HepG2 (cell line): ENCODE measurements at regions not wholly inside any gene's neighbourhood (a gene's known extent, or its start where the extent isn't known, plus 50 kb on each side); places are given as distances from the start of the nearest gene placed in this dataset.

Experiments
- ATAC-seq: fragments of 200-7000 bp; cut with Tn5 transposase; 3 replicates; pipeline ENCODE4 v1.9.1; 2020; ENCODE audit warnings: mild to moderate bottlenecking, moderate library complexity
- BruUV-seq: library from RNA; stranded (reverse); fragments of 400-500 nt; replicated peaks from 2 replicates; lab custom pipeline; 2021; lab: Mats Ljungman, UMichigan
- CTCF ChIA-PET: fragments of 300-600 bp; formaldehyde crosslinking; extraction: SDS; loops from one replicate; lab custom pipeline; 2021; ENCODE audit warnings: low total read pairs, inconsistent platforms, low intra/inter-chr PET ratio; lab: Yijun Ruan, JAX
- POLR2A ChIA-PET: fragments of 350-600 bp; sonication (Branson Sonifier 250); formaldehyde crosslinking; loops from one replicate; lab custom pipeline; 2020; ENCODE audit warnings: antibody characterized with exemption, inconsistent platforms; lab: Yijun Ruan, JAX
- DNase-seq: peaks from one replicate; pipeline ENCODE4 v3.0.0-alpha.2; 2015; ENCODE audit warnings: low spot score
- FAIRE-seq: peaks from 3 replicates; lab custom pipeline; 2011; peaks lifted over from hg19 to GRCh38; lab: Jason Lieb, UNC
- H2AFZ ChIP-seq: one replicate; pipeline ENCODE4 v1.6.1; 2011; ENCODE audit warnings: low read length, inconsistent platforms
- H3K27ac ChIP-seq: fragments of 300-600 bp; 3 replicates; pipeline ENCODE4 v1.8.0; 2011; ENCODE audit warnings: mixed run types, mild to moderate bottlenecking, mixed read lengths, low read length, inconsistent platforms; ENCODE audit not compliant: insufficient read depth; ENCODE audit errors: extremely low read length
- H3K27me3 ChIP-seq, 2 experiments: fragments of 200-600 bp in 1 of 2; 2 replicates in 1 of 2; 3 replicates in 1 of 2; pipeline versions ENCODE4 v1.6.0 to v1.8.0; 2011; ENCODE audit warnings: low read length in 2 of 2, mild to moderate bottlenecking in 2 of 2, moderate library complexity in 2 of 2, inconsistent platforms in 1 of 2; ENCODE audit not compliant: insufficient read depth in 2 of 2, control insufficient read depth in 1 of 2
- H3K36me3 ChIP-seq, 2 experiments: fragments of 200-600 bp in 1 of 2; replicated peaks in 1 of 2; 2 replicates in 1 of 2; 3 replicates in 1 of 2; pipeline versions ENCODE4 v1.5.1 to v1.8.0; 2011; ENCODE audit warnings: low read length in 2 of 2, inconsistent platforms in 1 of 2; ENCODE audit not compliant: insufficient read depth in 2 of 2, control insufficient read depth in 1 of 2
- H3K4me1 ChIP-seq: 2 replicates; pipeline ENCODE4 v1.5.1; 2012; ENCODE audit warnings: low read length, inconsistent platforms; ENCODE audit not compliant: insufficient read depth
- H3K4me2 ChIP-seq: 2 replicates; pipeline ENCODE4 v1.6.0; 2011; ENCODE audit warnings: low read depth, low read length, inconsistent platforms
- H3K4me3 ChIP-seq, 3 experiments: fragments of 200-600 bp in 1 of 3; sonication (generic), shearing (Covaris generic) in 1 of 3; replicated peaks in 1 of 3; 2 replicates each; pipeline ENCODE4 v1.5.1; 2011 to 2016; ENCODE audit warnings: low read length in 3 of 3, inconsistent platforms in 2 of 3, low read depth in 2 of 3, mild to moderate bottlenecking in 2 of 3, control low read depth in 1 of 3, mixed read lengths in 1 of 3; ENCODE audit not compliant: insufficient read depth in 1 of 3
- H3K79me2 ChIP-seq: one replicate; pipeline ENCODE4 v1.6.1; 2011; ENCODE audit warnings: low read length, inconsistent platforms; ENCODE audit not compliant: insufficient read depth
- H3K9ac ChIP-seq: 2 replicates; pipeline ENCODE4 v1.6.0; 2011; ENCODE audit warnings: mild to moderate bottlenecking, low read depth, low read length, inconsistent platforms; ENCODE audit not compliant: insufficient read depth
- H3K9me3 ChIP-seq: 2 replicates; pipeline ENCODE4 v1.5.1; 2012; ENCODE audit warnings: mild to moderate bottlenecking, low read length
- H4K20me1 ChIP-seq: 2 replicates; pipeline ENCODE4 v1.6.0; 2011; ENCODE audit warnings: inconsistent platforms, mild to moderate bottlenecking, low read length, moderate library complexity; ENCODE audit not compliant: insufficient read depth
- AFF4 ChIP-seq: sonication (generic); formaldehyde crosslinking; IDR thresholded peaks from 2 replicates; pipeline ENCODE4 v1.4.0; 2020; ENCODE audit warnings: missing genetic modification reagents
- ARHGAP35 ChIP-seq: sonication (generic); formaldehyde crosslinking; IDR thresholded peaks from 2 replicates; pipeline ENCODE4 v1.9.0; 2022; ENCODE audit warnings: mild to moderate bottlenecking, inconsistent platforms, moderate library complexity, missing genetic modification reagents, borderline replicate concordance
- ARID2 ChIP-seq: sonication (generic); formaldehyde crosslinking; IDR thresholded peaks from 2 replicates; pipeline ENCODE4 v1.8.1; 2022; ENCODE audit warnings: mild to moderate bottlenecking, missing genetic modification reagents, borderline replicate concordance
- HBP1 ChIP-seq: IDR thresholded peaks from 2 replicates; pipeline ENCODE4 v1.6.1; 2016; ENCODE audit warnings: low read depth, control low read depth
- HDAC6 ChIP-seq: fragments of 200-600 bp; sonication (generic); IDR thresholded peaks from 2 replicates; pipeline ENCODE4 v1.7.0; 2017; ENCODE audit warnings: mild to moderate bottlenecking, antibody characterized with exemption, low read length, low read depth
- IRX3 ChIP-seq: sonication (generic); formaldehyde crosslinking; IDR thresholded peaks from 2 replicates; pipeline ENCODE4 v1.8.1; 2023; ENCODE audit warnings: mild to moderate bottlenecking, low read depth, missing genetic modification reagents, borderline replicate concordance
- KAT7 ChIP-seq: IDR thresholded peaks from 2 replicates; pipeline ENCODE4 v1.6.1; 2018; ENCODE audit warnings: borderline replicate concordance, missing compliant biosample characterization
- RAD21 ChIP-seq: fragments of 450-650 bp; formaldehyde crosslinking; IDR thresholded peaks from 2 replicates; pipeline ENCODE4 v1.5.0; 2020; ENCODE audit warnings: mild to moderate bottlenecking
- SMARCE1 ChIP-seq: fragments of 450-650 bp; IDR thresholded peaks from 2 replicates; pipeline ENCODE4 v1.6.1; 2017; ENCODE audit warnings: borderline replicate concordance
- SRSF9 ChIP-seq: fragments of 200-400 bp; formaldehyde crosslinking; IDR thresholded peaks from 2 replicates; pipeline ENCODE4 v1.6.1; 2018; ENCODE audit warnings: borderline replicate concordance, mild to moderate bottlenecking, low read depth, low read length; ENCODE audit not compliant: insufficient read depth, poor library complexity, severe bottlenecking
- TRAFD1 ChIP-seq: sonication (generic); formaldehyde crosslinking; IDR thresholded peaks from 2 replicates; pipeline ENCODE4 v1.5.1; 2020; ENCODE audit warnings: missing genetic modification reagents, mild to moderate bottlenecking, borderline replicate concordance
- ZNF629 ChIP-seq: sonication (generic); formaldehyde crosslinking; conservative IDR thresholded peaks from 2 replicates; pipeline ENCODE4 v1.5.0; 2020; ENCODE audit warnings: missing genetic modification reagents
- ZNF7 ChIP-seq: IDR thresholded peaks from 2 replicates; pipeline ENCODE4 v1.6.1; 2016; ENCODE audit warnings: missing biosample characterization, missing genetic modification reagents
- ZNF841 ChIP-seq: sonication (generic); formaldehyde crosslinking; IDR thresholded peaks from 2 replicates; pipeline ENCODE4 v1.8.1; 2023; ENCODE audit warnings: missing genetic modification reagents, borderline replicate concordance
- in situ Hi-C: cut with HindIII; loops from 2 replicates; pipeline ENCODE4 v1.10.0; 2017; ENCODE audit warnings: low pct_unique_long_range_greater_than_20kb; ENCODE audit not compliant: extremely low pct_ligation_motif_present
- intact Hi-C: fragments of 100-400 bp; cut with micrococcal nuclease; formaldehyde crosslinking; loops from one replicate; pipeline ENCODE4 v1.10.0; 2022; ENCODE audit not compliant: unreplicated experiment

GRCh38 chr10:76743169-76743568, 894.4 kb downstream of the KCNMA1 start (continued):
- TF ChIP-seq TRAFD1 (no peak), SRSF9 (no peak), HDAC6 (no peak), IRX3 (CRISPR knock-in tag) (no peak)

GRCh38 chr10:76740514-76740913, 897.1 kb downstream of the KCNMA1 start:
- no peaks in the 10 kb centered on the region for H3K9me3 ChIP-seq
- no peaks in the 10 kb centered on the region for H3K4me1 ChIP-seq
- H3K27me3 ChIP-seq: no peaks in the 10 kb centered on the region
- intact Hi-C loops: no loop called here
- ATAC-seq: no peak
- POLR2A ChIA-PET: no interaction called here
- no peaks in the 10 kb centered on the region for H3K79me2 ChIP-seq
- no peak overlapping the region for H3K27ac ChIP-seq
- no peak overlapping the region for H3K4me3 ChIP-seq
- in situ Hi-C loops: no loop called here
- H4K20me1 ChIP-seq: no peaks in the 10 kb centered on the region
- FAIRE-seq: no peak
- CTCF ChIA-PET: no interaction called here
- H3K4me2 ChIP-seq: no peak overlapping the region
- no peaks in the 10 kb centered on the region for H3K36me3 ChIP-seq
- H2AFZ ChIP-seq: no peak overlapping the region
- DNase-seq: no peak
- no peak overlapping the region for H3K9ac ChIP-seq
- BruUV-seq: no TSS peak
- TF ChIP-seq ZNF7 (CRISPR knock-in tag) (no peak), RAD21 (no peak), ARID2 (CRISPR knock-in tag) (no peak), HBP1 (CRISPR knock-in tag) (no peak), ZNF629 (CRISPR knock-in tag) (no peak), AFF4 (CRISPR knock-in tag) (no peak), KAT7 (CRISPR knock-in tag) (no peak), ARHGAP35 (CRISPR knock-in tag) (no peak), ZNF841 (CRISPR knock-in tag) (no peak), SMARCE1 (no peak)
